Chondrocyte (in vitro differentiated cells): ENCODE measurements at regions not wholly inside any gene's neighbourhood (a gene's known extent, or its start where the extent isn't known, plus 50 kb on each side); places are given as distances from the start of the nearest gene placed in this dataset.

ENCODE experiments used
- DNase-seq: peaks from one replicate; pipeline ENCODE4 v3.0.0; 2021; ENCODE audit warnings: mixed read lengths, low spot score
- H3K27ac Mint-ChIP-seq: one replicate; pipeline ENCODE4 v1.8.0; 2021; ENCODE audit warnings: mild to moderate bottlenecking, moderate library complexity, mixed read lengths; ENCODE audit not compliant: unreplicated experiment
- H3K27me3 Mint-ChIP-seq: 2 replicates; pipeline ENCODE4 v1.8.0; 2021; ENCODE audit warnings: low read depth, mixed read lengths
- H3K36me3 Mint-ChIP-seq: 2 replicates; pipeline ENCODE4 v1.8.0; 2021; ENCODE audit warnings: low read depth, mixed read lengths
- H3K4me1 Mint-ChIP-seq: 2 replicates; pipeline ENCODE4 v1.8.0; 2021; ENCODE audit warnings: low read depth, mild to moderate bottlenecking, mixed read lengths
- H3K4me3 Mint-ChIP-seq: one replicate; pipeline ENCODE4 v1.8.0; 2021; ENCODE audit warnings: mild to moderate bottlenecking, moderate library complexity, mixed read lengths; ENCODE audit not compliant: unreplicated experiment
- H3K9me3 Mint-ChIP-seq: 2 replicates; pipeline ENCODE4 v1.8.0; 2021; ENCODE audit warnings: low read depth, mixed read lengths
- TF ChIP-seq, protein P1 (sequence below): fragments of 200-600 bp; sonication (generic); IDR thresholded peaks from 2 replicates; pipeline ENCODE4 v1.5.0; 2021; ENCODE audit warnings: antibody characterized with exemption, mild to moderate bottlenecking, moderate library complexity

DNA sequence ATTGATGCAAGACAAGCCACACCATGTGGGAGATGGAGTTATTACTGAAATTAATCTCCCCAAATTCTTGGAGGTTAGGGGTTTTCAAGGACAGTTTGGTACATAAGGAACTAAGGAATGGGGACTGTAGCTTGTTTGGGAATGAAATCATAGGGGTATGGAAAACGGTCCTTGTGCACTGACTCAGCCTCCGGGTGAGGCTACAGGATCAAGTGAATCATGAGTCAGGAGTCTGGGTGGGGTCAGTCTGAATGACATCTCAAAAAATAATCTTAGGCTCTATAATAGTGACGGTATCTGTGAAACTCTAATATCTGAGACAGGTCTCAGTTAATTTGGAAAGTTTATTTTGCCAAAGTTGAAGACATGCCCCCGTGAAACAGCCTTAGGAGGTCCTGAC lies 128.5 kb upstream of the CYSLTR1 start:
- TF ChIP-seq, protein P1, sequence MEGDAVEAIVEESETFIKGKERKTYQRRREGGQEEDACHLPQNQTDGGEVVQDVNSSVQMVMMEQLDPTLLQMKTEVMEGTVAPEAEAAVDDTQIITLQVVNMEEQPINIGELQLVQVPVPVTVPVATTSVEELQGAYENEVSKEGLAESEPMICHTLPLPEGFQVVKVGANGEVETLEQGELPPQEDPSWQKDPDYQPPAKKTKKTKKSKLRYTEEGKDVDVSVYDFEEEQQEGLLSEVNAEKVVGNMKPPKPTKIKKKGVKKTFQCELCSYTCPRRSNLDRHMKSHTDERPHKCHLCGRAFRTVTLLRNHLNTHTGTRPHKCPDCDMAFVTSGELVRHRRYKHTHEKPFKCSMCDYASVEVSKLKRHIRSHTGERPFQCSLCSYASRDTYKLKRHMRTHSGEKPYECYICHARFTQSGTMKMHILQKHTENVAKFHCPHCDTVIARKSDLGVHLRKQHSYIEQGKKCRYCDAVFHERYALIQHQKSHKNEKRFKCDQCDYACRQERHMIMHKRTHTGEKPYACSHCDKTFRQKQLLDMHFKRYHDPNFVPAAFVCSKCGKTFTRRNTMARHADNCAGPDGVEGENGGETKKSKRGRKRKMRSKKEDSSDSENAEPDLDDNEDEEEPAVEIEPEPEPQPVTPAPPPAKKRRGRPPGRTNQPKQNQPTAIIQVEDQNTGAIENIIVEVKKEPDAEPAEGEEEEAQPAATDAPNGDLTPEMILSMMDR = no peak
- no peaks in the 10 kb centered on the region for H3K27me3 Mint-ChIP-seq
- no peaks in the 10 kb centered on the region for H3K36me3 Mint-ChIP-seq
- H3K27ac Mint-ChIP-seq = no peak overlapping the region
- H3K4me1 Mint-ChIP-seq = no peaks in the 10 kb centered on the region
- H3K9me3 Mint-ChIP-seq = peaks cover 26% of the 10 kb centered on the region
- H3K4me3 Mint-ChIP-seq = no peak overlapping the region
- no peak for DNase-seq

DNA sequence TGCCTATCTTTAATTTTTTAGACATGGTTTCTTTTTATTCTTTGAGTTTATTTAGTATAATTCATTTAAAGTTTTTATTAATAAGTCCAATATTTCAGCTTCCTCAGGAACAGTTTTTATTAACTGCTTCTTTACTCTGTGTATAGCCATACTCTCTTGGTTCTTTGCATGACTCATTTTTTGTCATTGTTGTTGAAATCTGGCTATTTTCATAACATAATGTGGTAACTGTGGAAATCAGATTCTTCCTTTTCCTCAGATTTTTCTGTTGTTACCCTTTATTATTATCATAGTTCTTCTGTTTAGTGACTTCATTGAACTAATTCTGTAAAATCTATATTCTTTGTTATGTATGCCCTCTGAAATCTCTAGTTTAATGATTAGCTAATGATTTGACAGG lies 124.9 kb upstream of the CYSLTR1 start:
- TF ChIP-seq, protein P1 = no peak
- Mint-ChIP-seq H3K27ac (no peak overlapping the region), H3K27me3 (no peaks in the 10 kb centered on the region), H3K4me3 (no peak overlapping the region), H3K36me3 (no peaks in the 10 kb centered on the region), H3K9me3 (peaks cover 24% of the 10 kb centered on the region), H3K4me1 (no peaks in the 10 kb centered on the region)
- no peak for DNase-seq

DNA sequence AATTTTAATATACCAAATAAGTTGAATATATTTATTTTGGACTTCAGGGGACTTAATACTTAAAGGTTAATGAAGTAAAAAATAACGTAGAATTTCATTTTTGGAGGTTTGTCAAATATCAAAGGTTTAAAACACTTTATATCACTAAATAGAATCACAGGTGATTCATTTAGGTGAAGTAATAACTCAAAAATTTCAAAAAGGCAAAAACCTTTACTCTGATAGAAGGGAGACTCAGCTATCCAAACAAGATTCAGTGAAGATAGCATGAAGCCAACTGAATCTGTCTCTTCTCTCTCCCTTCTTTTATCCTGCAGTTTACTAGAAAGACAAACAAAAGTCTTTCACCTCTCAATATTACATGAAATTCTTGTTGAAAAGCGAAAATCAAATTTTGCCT lies 110.2 kb upstream of the CYSLTR1 start:
- H3K9me3 Mint-ChIP-seq = no peaks in the 10 kb centered on the region
- no peak overlapping the region for H3K4me3 Mint-ChIP-seq
- H3K27me3 Mint-ChIP-seq = no peaks in the 10 kb centered on the region

DNA sequence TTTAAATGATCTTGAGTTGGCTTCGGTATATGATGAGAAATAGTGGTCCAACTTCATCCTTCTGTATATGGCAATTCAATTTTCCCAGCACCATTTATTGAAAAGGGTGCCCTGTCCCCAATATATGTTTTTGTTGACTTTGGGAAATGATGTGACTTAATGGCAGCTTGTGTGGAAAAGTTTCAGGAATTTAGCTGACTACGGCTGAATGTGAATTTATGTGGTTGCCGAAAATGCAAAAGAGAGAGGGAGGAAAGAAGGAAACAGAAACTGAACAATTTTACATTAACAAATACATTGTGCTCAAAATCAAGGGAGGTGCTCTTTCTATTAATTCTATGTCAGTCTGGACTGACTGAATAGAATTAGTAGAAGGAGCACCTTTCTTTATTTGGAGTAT lies 101.8 kb upstream of the CYSLTR1 start:
- TF ChIP-seq, protein P1 = no peak
- Mint-ChIP-seq H3K4me3 (no peak overlapping the region), H3K27ac (no peak overlapping the region), H3K27me3 (no peaks in the 10 kb centered on the region), H3K4me1 (no peaks in the 10 kb centered on the region), H3K9me3 (peaks cover 12% of the 10 kb centered on the region), H3K36me3 (no peaks in the 10 kb centered on the region)
- DNase-seq = no peak

More for the DNA sequence above, 110.2 kb upstream of the CYSLTR1 start:
- TF ChIP-seq, protein P1 = no peak
- Mint-ChIP-seq H3K36me3 (no peaks in the 10 kb centered on the region), H3K4me1 (no peaks in the 10 kb centered on the region), H3K27ac (no peak overlapping the region)
- DNase-seq = no peak

DNA sequence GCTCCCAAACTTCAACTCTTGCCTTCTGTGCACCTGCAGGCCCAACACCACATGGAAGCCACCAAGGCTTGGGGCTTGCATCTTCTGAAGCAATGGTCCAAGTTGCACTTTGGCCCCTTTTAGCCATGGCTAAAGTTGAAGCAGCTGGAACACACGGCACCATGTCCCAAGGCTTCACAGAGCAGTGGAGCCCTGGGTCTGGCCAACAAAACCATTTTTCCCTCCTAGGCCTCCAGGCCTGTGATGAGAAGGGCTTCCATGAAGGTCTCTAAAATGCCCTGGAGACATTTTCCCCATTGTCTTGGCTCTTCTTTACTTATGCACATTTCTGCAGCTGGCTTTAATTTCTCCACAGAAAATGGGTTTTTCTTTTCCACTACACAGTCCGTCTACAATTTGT lies 61.3 kb upstream of the CYSLTR1 start:
- H3K27ac Mint-ChIP-seq = no peak overlapping the region
- H3K4me1 Mint-ChIP-seq = no peaks in the 10 kb centered on the region
- peaks cover 55% of the 10 kb centered on the region for H3K9me3 Mint-ChIP-seq
- no peaks in the 10 kb centered on the region for H3K36me3 Mint-ChIP-seq
- DNase-seq = no peak
- no peak overlapping the region for H3K4me3 Mint-ChIP-seq
- TF ChIP-seq, protein P1 = no peak
- H3K27me3 Mint-ChIP-seq = no peaks in the 10 kb centered on the region
